Glomerular visceral epithelial cell (primary cell): ENCODE measurements at regions not wholly inside any gene's neighbourhood (a gene's known extent, or its start where the extent isn't known, plus 50 kb on each side); places are given as distances from the start of the nearest gene placed in this dataset.

Experiments
- DNase-seq: peaks from one replicate; pipeline ENCODE4 v3.0.0-alpha.2; 2016; ENCODE audit errors: extremely low spot score

- DNase-seq, result no peak
These were observed 336.1 kb downstream of the DRD1 start for GRCh38 chr5:175107865-175108264.

- DNase-seq, result no peak
These were observed 336.9 kb downstream of the DRD1 start for GRCh38 chr5:175107028-175107588.

- DNase-seq, result no peak
These were observed 339.3 kb downstream of the DRD1 start for GRCh38 chr5:175104677-175105076.

GRCh38 chr5:175103746-175104145, 340.2 kb downstream of the DRD1 start:
- DNase-seq, result no peak

GRCh38 chr5:175102717-175103116, 341.3 kb downstream of the DRD1 start:
- DNase-seq, result no peak

- no peak for DNase-seq
These were observed 345.7 kb downstream of the DRD1 start for GRCh38 chr5:175098301-175098700.

GRCh38 chr5:175096469-175097165, 347.4 kb downstream of the DRD1 start:
- DNase-seq, result no peak

- no peak for DNase-seq
These were observed 349.5 kb downstream of the DRD1 start for GRCh38 chr5:175094461-175094860.

- DNase-seq, result no peak
These were observed 351.3 kb downstream of the DRD1 start for GRCh38 chr5:175092691-175093090.

GRCh38 chr5:175088963-175089362, 355.0 kb downstream of the DRD1 start:
- no peak for DNase-seq

GRCh38 chr5:175082866-175083590, 358.6 kb downstream of the MSX2 start:
- no peak for DNase-seq

- no peak for DNase-seq
These were observed 358.0 kb downstream of the MSX2 start for GRCh38 chr5:175082346-175082745.

GRCh38 chr5:175079707-175080106, 355.3 kb downstream of the MSX2 start:
- no peak for DNase-seq

GRCh38 chr5:175070283-175070682, 345.9 kb downstream of the MSX2 start:
- no peak for DNase-seq

GRCh38 chr5:175060257-175060656, 335.9 kb downstream of the MSX2 start:
- no peak for DNase-seq

GRCh38 chr5:175059687-175060211, 335.4 kb downstream of the MSX2 start:
- no peak for DNase-seq

GRCh38 chr5:175056831-175057230, 332.4 kb downstream of the MSX2 start:
- DNase-seq, result no peak

- no peak for DNase-seq
These were observed 329.9 kb downstream of the MSX2 start for GRCh38 chr5:175054243-175054642.

GRCh38 chr5:175052351-175052750, 328.0 kb downstream of the MSX2 start:
- no peak for DNase-seq

GRCh38 chr5:175047048-175047447, 322.7 kb downstream of the MSX2 start:
- DNase-seq, result no peak

GRCh38 chr5:175045820-175046219, 321.4 kb downstream of the MSX2 start:
- DNase-seq, result no peak

GRCh38 chr5:175037820-175038219, 313.4 kb downstream of the MSX2 start:
- no peak for DNase-seq
